Retinal pigment epithelial cell (primary cell): ENCODE measurements at regions not wholly inside any gene's neighbourhood (a gene's known extent, or its start where the extent isn't known, plus 50 kb on each side); places are given as distances from the start of the nearest gene placed in this dataset.
A peak's percentile ranks its signal among the peaks of the same experiment; 100 is the strongest.

Experiments
- DNase-seq: peaks from one replicate; pipeline ENCODE4 v3.0.0-alpha.2; 2010; ENCODE audit warnings: low read depth
- H3K4me3 ChIP-seq: 2 replicates; pipeline ENCODE4 v1.5.1; 2011; ENCODE audit warnings: mild to moderate bottlenecking, low read length, control low read depth, moderate library complexity
- CTCF ChIP-seq: conservative IDR thresholded peaks from 2 replicates; pipeline ENCODE4 v1.5.1; 2011; ENCODE audit warnings: low read depth, low read length, control low read depth, inconsistent platforms

DNA sequence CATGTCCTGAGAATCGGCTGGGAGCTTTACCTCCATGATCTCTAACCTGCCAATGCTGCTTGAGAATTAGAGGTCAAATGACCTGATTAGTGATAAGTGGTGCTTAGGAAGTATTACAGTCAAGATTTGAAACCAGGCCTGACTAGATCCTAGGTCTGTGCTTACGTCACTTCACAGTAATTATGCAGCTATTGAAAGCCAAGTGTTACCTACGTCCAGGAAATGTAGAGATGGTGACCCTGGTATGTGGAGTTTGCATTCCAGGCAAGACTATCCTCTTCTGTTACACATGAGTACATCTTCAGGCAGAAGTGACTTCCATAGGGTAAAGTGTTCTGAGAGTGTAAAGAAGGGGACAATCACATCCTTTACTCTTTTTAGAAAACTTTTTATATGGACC, 530.4 kb upstream of the TENM4 start:
- no peak for TF ChIP-seq CTCF
- DNase-seq, result peak; percentile 11
- no peak overlapping the region for H3K4me3 ChIP-seq

DNA sequence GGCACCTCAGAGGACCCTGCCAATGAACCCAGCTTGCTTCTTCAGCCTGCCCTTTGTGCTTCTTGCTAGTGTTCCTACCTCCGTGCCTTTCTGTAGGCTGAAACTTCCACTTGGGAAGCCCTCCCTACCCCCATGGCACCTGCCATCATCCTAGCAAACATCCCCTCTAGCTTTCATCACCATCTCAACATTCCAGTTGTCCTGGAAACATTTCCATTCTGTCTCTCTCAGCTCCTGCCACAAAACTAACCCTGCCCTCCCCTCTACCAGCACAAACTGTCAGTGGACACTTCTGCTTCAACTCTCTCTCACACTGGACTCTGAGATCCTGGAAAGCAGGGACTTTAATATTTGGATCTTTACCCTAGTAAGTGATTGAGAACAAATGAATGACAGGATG, 525.8 kb upstream of the TENM4 start:
- no peak for DNase-seq
- TF ChIP-seq CTCF, result no peak
- H3K4me3 ChIP-seq, result no peak overlapping the region

DNA sequence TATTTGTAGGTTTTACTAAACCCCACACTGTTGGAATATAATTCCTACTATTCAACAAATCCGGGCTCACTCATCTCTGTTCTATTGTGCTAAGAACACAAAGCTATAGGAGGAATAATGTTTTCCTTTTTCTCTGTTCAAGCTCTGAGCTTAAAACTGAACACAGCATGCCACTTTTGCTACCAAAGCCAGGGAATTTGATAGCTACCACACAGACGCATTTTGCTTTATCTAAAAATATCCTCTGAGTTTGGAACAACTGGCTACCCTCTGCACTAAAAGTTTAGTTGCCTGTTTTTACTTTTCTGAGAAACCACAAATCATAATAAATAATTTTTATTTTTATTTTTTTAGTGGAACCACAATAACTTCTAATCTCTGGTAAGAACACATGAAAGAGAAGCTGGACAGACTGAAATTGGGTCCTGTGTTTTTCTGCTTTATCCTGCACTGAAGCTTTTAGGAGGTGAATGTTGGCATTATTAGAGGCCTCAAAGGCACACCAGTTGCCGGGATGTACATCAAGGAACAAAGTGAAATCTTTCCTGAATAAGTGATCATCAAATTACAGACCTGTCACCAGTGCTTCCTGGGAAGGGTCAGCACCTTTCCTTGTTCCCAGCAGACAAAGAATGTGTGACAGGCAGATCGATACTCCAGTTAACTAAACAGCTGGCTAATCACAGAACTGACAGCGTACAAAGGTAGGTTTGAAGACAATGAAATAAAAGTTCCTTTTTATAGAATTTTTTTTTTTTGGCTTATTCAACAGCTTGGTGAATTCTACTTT, 523.2 kb upstream of the TENM4 start:
- TF ChIP-seq CTCF, result no peak
- no peak for DNase-seq
- H3K4me3 ChIP-seq, result no peak overlapping the region

GRCh38 chr11:79960461-79960860, 519.6 kb upstream of the TENM4 start:
- TF ChIP-seq CTCF, result no peak
- no peak overlapping the region for H3K4me3 ChIP-seq
- DNase-seq, result no peak

GRCh38 chr11:79959318-79959717, 518.5 kb upstream of the TENM4 start:
- no peak for TF ChIP-seq CTCF
- no peak for DNase-seq

DNA sequence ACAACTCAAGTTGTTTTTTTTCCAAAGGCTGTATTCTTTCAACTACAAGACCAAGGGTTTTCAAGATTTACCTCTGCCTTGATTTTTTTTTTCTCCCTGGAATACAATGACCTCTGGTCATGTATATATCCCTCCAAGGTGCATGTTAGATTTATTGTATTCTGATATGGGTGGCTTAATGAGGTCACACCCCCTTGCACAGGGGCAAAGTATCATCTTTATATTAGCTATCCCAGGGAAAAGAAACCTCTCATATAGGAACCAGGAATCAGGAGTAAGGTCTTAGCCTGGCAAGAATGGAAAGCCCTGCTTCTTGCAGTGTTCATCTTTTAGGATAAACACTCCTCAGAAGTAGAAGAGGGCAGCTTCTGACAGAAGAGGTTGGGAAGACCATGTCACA, 516.9 kb upstream of the TENM4 start:
- no peak for TF ChIP-seq CTCF
- DNase-seq, result no peak

More at GRCh38 chr11:79959318-79959717, 518.5 kb upstream of the TENM4 start:
- no peak overlapping the region for H3K4me3 ChIP-seq

DNA sequence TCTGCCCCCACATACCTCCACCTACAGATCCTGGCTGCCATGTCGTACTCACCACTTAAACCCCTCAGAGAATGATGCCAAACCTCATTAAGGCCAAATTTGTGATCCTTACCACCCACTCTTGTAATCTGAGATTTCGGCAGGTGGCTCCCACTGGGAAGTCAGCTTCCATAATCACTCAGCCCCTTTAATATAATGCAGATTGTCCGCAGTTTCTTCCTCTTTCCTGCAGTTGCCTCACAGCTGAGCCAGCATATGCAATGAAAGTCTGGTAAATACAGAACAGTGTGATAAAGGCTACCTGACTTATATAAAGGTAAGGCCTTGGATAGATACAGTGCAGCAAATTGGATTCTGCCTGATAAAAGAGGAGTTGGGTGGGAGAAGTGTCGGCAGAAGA, 515.2 kb upstream of the TENM4 start:
- no peak overlapping the region for H3K4me3 ChIP-seq
- no peak for DNase-seq
- no peak for TF ChIP-seq CTCF

More for the DNA sequence above, 516.9 kb upstream of the TENM4 start:
- H3K4me3 ChIP-seq, result no peak overlapping the region
